Forelimb muscle (tissue), 1 donor: ENCODE measurements at regions not wholly inside any gene's neighbourhood (a gene's known extent, or its start where the extent isn't known, plus 50 kb on each side); places are given as distances from the start of the nearest gene placed in this dataset.
A peak's percentile ranks its signal among the peaks of the same experiment; 100 is the strongest.
"Not testable (repeated sequence)": the region's sequence is repeated elsewhere in the genome, so short reads cannot be mapped to it uniquely, and the experiment has no call there.

Source experiments
- DNase-seq: peaks from one replicate; pipeline ENCODE4 v3.0.0-alpha.2; 2013; ENCODE audit warnings: low read depth

GRCh38 chr16:64724339-64724738 is 397.5 kb downstream of the CDH11 start:
- no peak for DNase-seq

GRCh38 chr16:64718486-64718885 is 403.4 kb downstream of the CDH11 start:
- DNase-seq: no peak

GRCh38 chr16:64717871-64718270 is 404.0 kb downstream of the CDH11 start:
- DNase-seq: no peak

GRCh38 chr16:64715624-64716023 is 406.2 kb downstream of the CDH11 start:
- DNase-seq: no peak

- peak; percentile 13 for DNase-seq
Observed at GRCh38 chr16:64712026-64712425, 409.8 kb downstream of the CDH11 start.

- no peak for DNase-seq
Observed at GRCh38 chr16:64711596-64711995, 410.3 kb downstream of the CDH11 start.

GRCh38 chr16:64711026-64711425 is 410.8 kb downstream of the CDH11 start:
- DNase-seq: no peak

- DNase-seq: no peak
Observed at GRCh38 chr16:64705443-64705842, 416.4 kb downstream of the CDH11 start.

GRCh38 chr16:64704386-64704785 is 417.5 kb downstream of the CDH11 start:
- peak; percentile 24 for DNase-seq

- DNase-seq: no peak
Observed at GRCh38 chr16:64702415-64702814, 419.4 kb downstream of the CDH11 start.

- DNase-seq: no peak
Observed at GRCh38 chr16:64700628-64701027, 421.2 kb downstream of the CDH11 start.

GRCh38 chr16:64696866-64697265 is 425.0 kb downstream of the CDH11 start:
- no peak for DNase-seq

GRCh38 chr16:64695684-64696083 is 426.2 kb downstream of the CDH11 start:
- no peak for DNase-seq

- DNase-seq: no peak
Observed at GRCh38 chr16:64693946-64694345, 427.9 kb downstream of the CDH11 start.

- no peak for DNase-seq
Observed at GRCh38 chr16:64687786-64688185, 434.1 kb downstream of the CDH11 start.

- DNase-seq: no peak
Observed at GRCh38 chr16:64687123-64687522, 434.7 kb downstream of the CDH11 start.

- DNase-seq: no peak
Observed at GRCh38 chr16:64679976-64680690, 441.7 kb downstream of the CDH11 start.

- DNase-seq: no peak
Observed at GRCh38 chr16:64669573-64669972, 452.3 kb downstream of the CDH11 start.

GRCh38 chr16:64667334-64667877 is 454.5 kb downstream of the CDH11 start:
- DNase-seq: no peak

GRCh38 chr16:64662312-64662711 is 459.6 kb downstream of the CDH11 start:
- not testable (repeated sequence) for DNase-seq

GRCh38 chr16:64659866-64660265 is 462.0 kb downstream of the CDH11 start:
- DNase-seq: no peak

- DNase-seq: no peak
Observed at GRCh38 chr16:64657316-64658011, 464.4 kb downstream of the CDH11 start.

- DNase-seq: no peak
Observed at GRCh38 chr16:64656471-64656870, 465.4 kb downstream of the CDH11 start.
